C1 segment of cervical spinal cord (tissue), 14 donors: ENCODE measurements at regions not wholly inside any gene's neighbourhood (a gene's known extent, or its start where the extent isn't known, plus 50 kb on each side); places are given as distances from the start of the nearest gene placed in this dataset.
"Not testable (repeated sequence)": the region's sequence is repeated elsewhere in the genome, so short reads cannot be mapped to it uniquely, and the experiment has no call there.

Source experiments
- DNase-seq, 14 donors: peaks; one replicate each; lab custom pipeline; 2025; lab: John Stamatoyannopoulos, UW

- DNase-seq: no peak
Observed at GRCh38 chr16:63169100-63169499, 1132.9 kb upstream of the CDH8 start.

DNA sequence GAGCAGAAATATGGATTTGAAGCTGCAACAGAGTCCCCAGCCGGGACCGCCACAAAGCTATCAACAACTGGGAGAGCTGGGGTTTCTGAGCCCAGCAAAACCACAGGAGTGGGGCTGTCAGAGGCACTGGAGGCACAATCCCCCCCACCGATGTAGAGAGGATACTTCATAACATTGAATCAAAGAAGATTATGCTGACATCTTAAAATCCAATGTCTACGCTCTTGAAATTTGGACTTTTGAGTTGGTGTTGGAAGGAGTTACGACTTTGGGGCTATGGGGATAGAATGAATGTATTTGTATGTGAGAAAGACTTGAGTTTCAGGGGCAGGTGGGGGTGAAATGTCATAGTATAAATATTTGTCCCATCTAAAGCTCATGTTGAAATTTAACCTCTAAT lies 1121.6 kb upstream of the CDH8 start:
- no peak for DNase-seq

DNA sequence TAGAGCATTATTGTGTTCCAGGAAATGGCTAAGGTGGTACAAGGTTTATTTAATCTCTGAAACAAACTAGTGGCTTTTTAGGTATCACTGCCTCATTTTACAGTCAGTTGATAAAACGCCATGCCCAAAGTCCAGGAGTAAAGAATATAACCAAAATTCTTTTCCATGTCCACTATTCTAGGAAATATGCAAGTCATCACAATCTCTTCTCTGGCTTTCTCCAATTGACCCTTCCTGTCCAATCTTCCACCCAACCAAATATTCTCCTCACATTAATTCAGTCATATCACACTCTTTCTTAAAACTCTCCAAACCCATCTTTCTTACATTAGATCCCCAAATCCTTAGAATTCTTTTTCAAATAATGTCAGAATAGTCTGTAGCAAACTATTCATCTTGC lies 1110.0 kb upstream of the CDH8 start:
- no peak for DNase-seq

DNA sequence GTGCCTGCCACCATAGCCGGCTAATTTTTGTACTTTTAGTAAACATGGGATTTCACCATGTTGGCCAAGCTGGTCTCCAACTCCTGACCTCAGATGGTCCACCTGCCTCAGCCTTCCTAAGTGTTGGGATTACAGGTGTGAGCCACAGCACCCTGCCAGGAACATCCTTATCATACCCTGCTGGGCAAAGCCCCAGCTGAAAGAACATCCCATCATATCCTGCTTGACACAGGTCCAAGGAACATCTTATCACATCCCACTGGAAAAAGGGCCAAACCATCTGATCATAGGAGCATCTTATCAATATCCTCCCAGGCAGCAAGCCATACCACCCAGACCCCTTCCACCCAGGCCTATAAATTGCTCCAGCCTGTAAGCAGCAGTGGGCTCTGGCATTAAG lies 1109.2 kb upstream of the CDH8 start:
- DNase-seq: no peak

DNA sequence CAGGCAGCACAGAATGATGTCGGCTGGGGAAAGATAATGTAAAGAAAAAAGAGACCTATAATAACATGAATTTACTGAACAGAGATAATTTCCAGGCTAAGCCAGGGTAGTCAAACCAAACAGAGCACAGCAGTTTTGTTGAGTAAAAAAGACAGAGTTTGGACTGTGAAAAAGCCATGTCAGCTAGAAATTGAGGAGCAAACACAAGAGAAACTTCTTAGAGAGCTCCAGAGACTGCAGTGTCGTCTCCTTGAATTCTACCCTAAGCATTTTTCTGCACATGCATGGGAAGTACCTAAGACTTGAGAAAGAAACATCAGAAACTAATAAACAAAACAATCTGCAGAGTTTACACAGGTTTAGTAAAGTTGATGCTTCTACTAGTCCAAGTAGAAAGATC lies 1098.8 kb upstream of the CDH8 start:
- no peak for DNase-seq

GRCh38 chr16:63131503-63131902 lies 1095.3 kb upstream of the CDH8 start:
- DNase-seq: no peak

GRCh38 chr16:63130942-63131341 lies 1094.7 kb upstream of the CDH8 start:
- no peak for DNase-seq

DNA sequence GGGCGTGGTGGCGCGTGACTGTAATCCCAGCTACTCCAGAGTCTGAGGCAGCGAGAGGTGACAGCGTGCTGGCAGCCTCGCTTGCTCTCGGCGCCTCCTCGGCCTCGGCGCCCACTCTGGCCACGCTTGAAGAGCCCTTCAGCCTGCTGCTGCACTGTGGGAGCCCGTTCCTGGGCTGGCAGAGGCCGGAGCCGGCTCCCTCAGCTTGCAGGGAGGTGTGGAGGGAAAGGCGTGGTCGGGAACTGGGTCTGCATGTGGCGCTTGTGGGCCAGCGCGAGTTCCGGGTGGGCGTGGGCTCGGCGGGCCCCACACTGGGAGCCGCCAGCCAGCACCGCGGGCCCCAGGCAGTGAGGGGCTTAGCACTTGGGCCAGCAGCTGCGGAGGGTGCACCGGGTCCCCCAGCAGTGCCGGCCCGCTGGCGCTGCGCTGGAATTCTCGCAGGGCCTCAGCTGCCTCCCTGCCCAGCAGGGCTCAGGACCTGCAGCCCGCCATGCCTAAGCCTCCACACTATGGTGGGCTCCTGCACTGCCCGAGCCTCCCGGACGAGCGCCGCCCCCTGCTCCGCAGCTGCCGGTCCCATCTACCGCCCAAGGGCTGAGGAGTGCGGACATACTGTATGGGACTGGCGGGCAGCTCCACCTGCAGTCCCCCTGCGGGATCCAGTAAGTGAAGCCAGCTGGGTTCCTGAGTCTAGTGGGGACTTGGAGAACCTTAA lies 1093.3 kb upstream of the CDH8 start:
- no peak for DNase-seq

DNA sequence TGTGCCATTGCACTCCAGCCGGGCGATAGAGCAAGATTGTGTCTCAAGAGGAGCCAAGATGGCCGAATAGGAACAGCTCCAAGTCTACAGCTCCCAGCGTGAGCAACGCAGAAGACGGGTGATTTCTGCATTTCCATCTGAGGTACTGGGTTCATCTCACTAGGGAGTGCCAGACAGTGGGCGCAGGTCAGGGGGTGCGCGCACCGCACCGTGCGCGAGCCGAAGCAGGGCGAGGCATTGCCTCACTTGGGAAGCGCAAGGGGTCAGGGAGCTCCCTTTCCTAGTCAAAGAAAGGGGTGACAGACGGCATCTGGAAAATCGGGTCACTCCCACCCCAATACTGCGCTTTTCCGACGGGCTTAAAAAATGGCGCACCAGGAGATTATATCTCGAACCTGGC lies 1083.7 kb upstream of the CDH8 start:
- not testable (repeated sequence) for DNase-seq

DNA sequence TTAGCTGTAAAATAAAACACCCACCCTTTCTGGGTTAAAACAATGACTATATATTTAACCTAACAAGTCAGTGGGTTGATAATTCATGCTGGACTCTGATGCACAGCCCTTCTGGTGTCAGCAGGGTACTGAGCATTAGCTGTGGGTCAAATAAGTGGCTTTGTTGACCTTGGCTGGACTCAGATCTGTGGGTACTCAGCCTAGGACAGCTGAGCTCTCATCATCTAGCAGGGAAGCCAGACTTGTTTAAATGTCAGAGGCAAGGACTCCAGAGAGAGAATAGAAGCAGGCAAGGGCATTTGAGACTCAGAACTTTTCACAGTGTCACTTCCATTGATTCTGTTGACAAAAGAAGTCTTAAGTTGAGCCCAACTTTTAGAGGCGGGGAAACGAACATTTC lies 1063.8 kb upstream of the CDH8 start:
- no peak for DNase-seq

- DNase-seq: no peak
Observed at GRCh38 chr16:63096857-63097256, 1060.6 kb upstream of the CDH8 start.

- DNase-seq: no peak
Observed at GRCh38 chr16:63092736-63093135, 1056.5 kb upstream of the CDH8 start.

- DNase-seq: no peak
Observed at GRCh38 chr16:63082101-63082500, 1045.9 kb upstream of the CDH8 start.

- DNase-seq: no peak
Observed at GRCh38 chr16:63080746-63081145, 1044.5 kb upstream of the CDH8 start.

DNA sequence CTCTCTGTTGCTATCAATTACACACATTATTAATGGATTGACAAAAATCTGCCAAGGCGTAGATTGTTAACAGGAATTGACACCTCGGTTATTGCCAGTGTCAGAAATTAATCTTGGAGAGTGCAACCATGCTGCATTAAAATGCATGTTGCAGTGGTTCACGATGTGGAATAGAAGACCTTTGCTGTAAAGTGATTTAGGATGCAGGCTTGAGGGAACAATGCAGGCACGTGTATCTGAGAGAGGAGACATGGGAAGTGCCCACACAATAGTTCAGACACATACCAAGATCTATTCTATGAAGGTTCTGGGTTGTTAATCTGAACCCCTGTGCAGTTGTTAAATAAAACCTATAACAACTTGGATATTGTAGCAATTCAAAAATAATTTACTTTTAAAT lies 1032.8 kb upstream of the CDH8 start:
- DNase-seq: no peak

- no peak for DNase-seq
Observed at GRCh38 chr16:63067141-63067540, 1030.9 kb upstream of the CDH8 start.

- DNase-seq: no peak
Observed at GRCh38 chr16:63066552-63066951, 1030.3 kb upstream of the CDH8 start.

DNA sequence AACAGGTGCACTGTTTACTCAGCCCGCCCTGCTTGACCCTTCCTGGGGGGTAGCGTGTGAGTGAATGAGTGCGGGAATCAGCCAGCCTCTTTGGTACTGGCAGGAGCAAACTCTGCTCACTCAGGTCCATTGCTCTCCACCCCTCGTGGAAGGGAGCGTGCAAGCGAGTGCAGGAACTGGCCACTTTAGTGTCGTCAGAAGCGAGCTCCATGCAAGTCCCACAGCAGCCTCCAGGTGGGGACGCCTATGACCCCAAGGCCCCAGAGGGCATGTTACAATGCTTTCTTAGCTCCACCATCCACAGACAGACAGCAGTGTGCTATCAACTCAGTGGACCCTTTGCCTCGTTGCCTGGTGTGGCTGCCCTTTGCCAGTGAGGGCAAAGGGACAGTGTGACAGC lies 1025.1 kb upstream of the CDH8 start:
- no peak for DNase-seq

DNA sequence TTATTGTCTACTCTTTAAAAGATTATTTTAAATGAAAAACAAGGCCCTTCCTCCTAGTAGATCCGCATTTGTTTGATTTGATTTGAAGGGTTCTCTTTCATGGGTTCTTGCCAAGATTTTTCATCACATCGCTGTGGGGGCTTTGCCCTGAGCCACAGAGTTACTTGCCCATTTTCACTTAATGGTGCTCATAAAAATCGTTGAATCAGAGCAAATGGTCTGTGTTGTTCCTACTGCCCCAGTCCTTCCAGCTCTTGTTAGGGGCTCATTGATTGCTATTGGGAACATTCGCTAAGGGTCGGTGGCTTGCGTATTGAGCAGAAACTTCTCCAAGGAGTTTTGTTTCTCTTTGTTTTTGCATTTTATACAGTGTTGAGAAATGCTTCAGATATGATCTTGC lies 1023.4 kb upstream of the CDH8 start:
- no peak for DNase-seq

DNA sequence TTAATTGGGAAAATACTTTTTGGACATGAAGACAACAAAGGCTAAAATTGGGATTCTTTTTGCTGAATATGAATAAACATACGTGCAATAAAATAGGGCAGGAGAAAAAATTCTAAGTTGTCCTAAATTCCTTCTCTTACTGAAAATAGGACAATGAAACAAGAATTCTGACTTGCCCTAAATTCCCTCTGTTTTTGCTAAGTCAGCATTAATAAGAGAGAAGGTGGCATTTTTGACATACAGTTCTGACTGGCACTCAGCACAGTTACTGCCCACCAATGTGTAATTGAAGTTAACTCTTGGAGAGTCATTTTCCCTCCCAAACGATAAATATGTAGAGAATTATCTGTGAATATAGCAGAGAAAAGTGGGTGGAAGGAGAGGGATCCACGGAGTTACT lies 1021.1 kb upstream of the CDH8 start:
- no peak for DNase-seq

- no peak for DNase-seq
Observed at GRCh38 chr16:63050391-63050790, 1014.2 kb upstream of the CDH8 start.

- DNase-seq: no peak
Observed at GRCh38 chr16:63038397-63039106, 1002.3 kb upstream of the CDH8 start.

GRCh38 chr16:63037761-63038396 lies 1001.6 kb upstream of the CDH8 start:
- DNase-seq: no peak
